ENCODE measurements at regions not wholly inside any gene's neighbourhood (a gene's known extent, or its start where the extent isn't known, plus 50 kb on each side); places are given as distances from the start of the nearest gene placed in this dataset.

- TF ChIP-seq CTCF (IDR thresholded peaks at IDR 0.05) (no peak), POLR2A (IDR thresholded peaks at IDR 0.05) (no peak), POLR2AphosphoS5 (IDR thresholded peaks at IDR 0.05) (no peak)
These were observed 50.0 kb upstream of the ZNF648 start for GRCh38 chr1:182111496-182111895.
